ENCODE measurements at regions not wholly inside any gene's neighbourhood (a gene's known extent, or its start where the extent isn't known, plus 50 kb on each side); places are given as distances from the start of the nearest gene placed in this dataset.
A peak's percentile ranks its signal among the peaks of the same experiment; 100 is the strongest.

DNA sequence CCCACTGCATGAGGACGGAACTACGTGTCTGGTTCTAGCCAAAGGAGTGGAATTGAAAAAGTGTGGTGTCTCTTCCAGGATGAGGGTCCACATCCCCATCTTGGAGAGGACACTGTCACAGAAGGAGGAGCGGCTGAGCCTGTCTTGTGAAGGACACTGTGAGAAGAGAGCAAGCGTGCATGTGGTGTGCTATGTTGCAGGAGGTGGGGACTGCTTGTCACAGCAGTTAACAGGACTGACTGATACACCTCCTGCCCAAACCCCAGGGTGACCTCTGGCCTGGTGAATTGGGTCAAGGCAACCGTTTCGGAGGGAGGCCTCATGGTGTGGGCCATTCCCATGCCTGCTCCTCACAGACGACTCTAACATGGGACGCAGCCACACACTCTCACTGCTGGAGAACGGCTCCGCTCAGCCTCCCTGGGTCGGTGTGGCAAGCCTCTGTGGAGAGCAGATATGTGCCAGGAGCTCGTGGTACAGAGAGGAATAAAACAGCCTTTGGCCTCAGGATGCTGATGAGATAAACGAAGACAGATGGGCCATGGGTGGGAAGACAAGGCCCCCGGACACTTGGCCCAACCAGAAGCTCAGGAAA, 56.4 kb upstream of the RBFOX3 start:
- H3K9me3 ChIP-seq: no peaks in the 10 kb centered on the region
- DNase-seq: peak; percentile 40
- TF ChIP-seq, protein P1, sequence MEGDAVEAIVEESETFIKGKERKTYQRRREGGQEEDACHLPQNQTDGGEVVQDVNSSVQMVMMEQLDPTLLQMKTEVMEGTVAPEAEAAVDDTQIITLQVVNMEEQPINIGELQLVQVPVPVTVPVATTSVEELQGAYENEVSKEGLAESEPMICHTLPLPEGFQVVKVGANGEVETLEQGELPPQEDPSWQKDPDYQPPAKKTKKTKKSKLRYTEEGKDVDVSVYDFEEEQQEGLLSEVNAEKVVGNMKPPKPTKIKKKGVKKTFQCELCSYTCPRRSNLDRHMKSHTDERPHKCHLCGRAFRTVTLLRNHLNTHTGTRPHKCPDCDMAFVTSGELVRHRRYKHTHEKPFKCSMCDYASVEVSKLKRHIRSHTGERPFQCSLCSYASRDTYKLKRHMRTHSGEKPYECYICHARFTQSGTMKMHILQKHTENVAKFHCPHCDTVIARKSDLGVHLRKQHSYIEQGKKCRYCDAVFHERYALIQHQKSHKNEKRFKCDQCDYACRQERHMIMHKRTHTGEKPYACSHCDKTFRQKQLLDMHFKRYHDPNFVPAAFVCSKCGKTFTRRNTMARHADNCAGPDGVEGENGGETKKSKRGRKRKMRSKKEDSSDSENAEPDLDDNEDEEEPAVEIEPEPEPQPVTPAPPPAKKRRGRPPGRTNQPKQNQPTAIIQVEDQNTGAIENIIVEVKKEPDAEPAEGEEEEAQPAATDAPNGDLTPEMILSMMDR (IDR thresholded peaks at IDR 0.05): no peak
- H3K4me3 ChIP-seq: no peak overlapping the region
- no peak overlapping the region for H3K27ac ChIP-seq
- intact Hi-C loops (cut with DNase I): no loop called here
- peaks cover 13% of the 10 kb centered on the region for H3K27me3 ChIP-seq
- H3K4me1 ChIP-seq: no peaks in the 10 kb centered on the region
- no peaks in the 10 kb centered on the region for H3K36me3 ChIP-seq
- ATAC-seq: no peak

DNA sequence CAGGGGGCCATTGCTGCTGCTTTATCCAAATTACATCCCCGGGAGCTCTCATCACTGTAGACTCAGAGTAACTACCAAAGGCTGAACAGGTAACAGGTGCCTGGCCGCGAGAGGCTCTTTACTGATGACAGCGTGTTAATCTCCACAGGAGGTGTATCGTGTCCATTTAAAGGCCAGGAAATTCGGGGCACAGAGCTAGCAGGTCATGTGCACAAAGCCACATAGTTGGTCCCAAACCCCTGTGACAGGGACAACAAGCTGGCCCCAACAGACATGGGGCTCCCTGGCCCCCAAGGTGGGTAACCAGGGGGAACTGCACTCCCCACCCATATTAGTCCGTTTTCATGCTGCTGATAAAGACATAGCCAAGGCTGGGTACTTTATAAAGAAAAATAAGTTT, 55.3 kb upstream of the RBFOX3 start:
- no peaks in the 10 kb centered on the region for H3K36me3 ChIP-seq
- no peak for ATAC-seq
- intact Hi-C loops (cut with DNase I): no loop called here

DNA sequence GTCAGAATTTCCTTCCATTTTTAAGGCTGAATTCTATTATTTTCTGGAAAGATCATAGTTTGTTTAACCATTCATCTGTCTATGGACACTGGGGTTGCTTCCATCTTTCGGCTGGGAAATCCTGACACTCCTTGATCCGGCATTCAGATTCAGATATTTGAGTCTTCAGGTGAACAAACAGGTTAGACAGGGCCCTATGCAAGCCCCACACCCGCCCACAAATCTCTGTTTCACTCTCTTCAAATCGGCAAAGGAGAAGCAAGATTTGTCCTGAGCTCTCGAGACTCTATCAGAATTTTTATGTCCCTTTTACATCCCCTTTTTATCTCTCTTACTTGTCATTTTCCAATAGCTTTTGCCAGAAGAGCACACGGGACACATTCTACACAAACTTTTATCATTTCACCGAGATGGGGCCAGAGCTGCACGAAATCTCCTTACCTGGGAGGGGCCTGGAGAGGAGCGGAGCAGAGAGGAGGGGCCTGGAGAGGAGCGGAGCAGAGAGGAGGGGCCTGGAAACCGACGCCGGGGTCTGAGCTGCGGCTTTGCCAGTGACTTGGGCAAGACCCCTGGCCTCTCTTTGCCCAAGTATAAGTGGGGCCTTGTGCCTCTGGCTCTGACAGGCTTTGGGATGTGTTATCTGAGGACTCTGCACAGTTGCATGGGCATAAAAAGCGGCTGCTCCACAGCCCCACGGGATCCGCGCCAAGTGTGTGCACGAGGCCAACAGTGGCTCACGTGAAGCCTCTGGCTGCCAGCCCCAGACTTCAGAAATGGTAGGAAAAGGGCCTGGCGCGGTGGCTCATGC, 54.3 kb upstream of the RBFOX3 start:
- no peaks in the 10 kb centered on the region for H3K36me3 ChIP-seq
- DNase-seq (peak; percentile 88), ATAC-seq (peak; percentile 83)
- TF ChIP-seq, protein P1 (IDR thresholded peaks at IDR 0.05): no peak
- H3K4me1 ChIP-seq: no peaks in the 10 kb centered on the region
- intact Hi-C loops (cut with DNase I): no loop called here
- H3K27me3 ChIP-seq: peaks cover 6% of the 10 kb centered on the region
- H3K9me3 ChIP-seq: no peaks in the 10 kb centered on the region
- peak overlapping the region; percentile 6 for H3K4me3 ChIP-seq
- H3K27ac ChIP-seq: no peak overlapping the region

More for the DNA sequence above, 55.3 kb upstream of the RBFOX3 start:
- Histone ChIP-seq H3K9me3 (no peaks in the 10 kb centered on the region), H3K4me1 (no peaks in the 10 kb centered on the region), H3K27ac (no peak overlapping the region), H3K4me3 (no peak overlapping the region), H3K27me3 (peaks cover 9% of the 10 kb centered on the region)
- peak; percentile 44 for DNase-seq
- TF ChIP-seq, protein P1 (IDR thresholded peaks at IDR 0.05): no peak

DNA sequence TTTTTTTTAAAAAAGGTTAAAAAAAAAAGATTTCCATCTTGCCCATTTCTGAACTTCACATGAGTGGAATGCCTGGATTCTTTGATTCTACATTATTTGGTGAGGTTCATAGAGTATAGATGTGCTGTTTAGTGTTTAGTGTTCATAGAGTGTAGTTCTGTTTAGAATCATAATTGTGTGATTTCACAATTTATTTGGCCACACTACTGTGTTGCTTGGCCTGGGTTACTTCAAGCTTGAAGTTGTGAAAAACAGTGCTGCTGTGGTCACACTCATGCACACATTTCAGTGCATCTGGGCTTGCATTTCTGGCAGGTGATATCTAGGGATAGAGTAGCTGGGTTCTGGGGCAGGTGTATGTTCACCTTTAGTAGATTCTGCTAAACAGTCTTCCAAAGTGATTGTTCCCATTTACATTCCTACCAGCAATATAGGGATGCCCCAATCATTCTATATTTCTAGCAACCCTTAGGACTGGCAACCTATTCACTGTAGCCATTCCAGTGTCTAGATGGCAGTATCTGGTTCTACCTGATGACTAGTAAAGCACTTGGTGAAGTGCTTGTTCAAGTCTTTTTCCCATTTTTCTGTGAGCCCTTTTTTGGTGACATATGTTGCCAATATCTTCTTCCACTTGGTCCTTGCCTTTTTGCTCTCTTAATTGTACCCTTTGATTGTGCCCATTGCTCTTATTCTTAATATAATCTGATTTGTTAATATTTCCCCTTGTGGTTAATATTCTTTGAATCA, 50.6 kb upstream of the RBFOX3 start:
- H3K27ac ChIP-seq: no peak overlapping the region
- intact Hi-C loops (cut with DNase I): no loop called here
- H3K4me3 ChIP-seq: no peak overlapping the region
- no peaks in the 10 kb centered on the region for H3K4me1 ChIP-seq
- DNase-seq (no peak), ATAC-seq (no peak)
- H3K36me3 ChIP-seq: no peaks in the 10 kb centered on the region
- H3K9me3 ChIP-seq: no peaks in the 10 kb centered on the region
- TF ChIP-seq, protein P1 (IDR thresholded peaks at IDR 0.05): no peak
- H3K27me3 ChIP-seq: peaks cover 10% of the 10 kb centered on the region
